Renal cortical epithelial cell (primary cell): ENCODE measurements at regions not wholly inside any gene's neighbourhood (a gene's known extent, or its start where the extent isn't known, plus 50 kb on each side); places are given as distances from the start of the nearest gene placed in this dataset.
A peak's percentile ranks its signal among the peaks of the same experiment; 100 is the strongest.

Experiments
- DNase-seq: peaks from one replicate; pipeline ENCODE4 v3.0.0-alpha.2; 2011; ENCODE audit warnings: low read depth

GRCh38 chr10:71067098-71067740 lies 145.2 kb upstream of the UNC5B start:
- DNase-seq, result no peak

DNA sequence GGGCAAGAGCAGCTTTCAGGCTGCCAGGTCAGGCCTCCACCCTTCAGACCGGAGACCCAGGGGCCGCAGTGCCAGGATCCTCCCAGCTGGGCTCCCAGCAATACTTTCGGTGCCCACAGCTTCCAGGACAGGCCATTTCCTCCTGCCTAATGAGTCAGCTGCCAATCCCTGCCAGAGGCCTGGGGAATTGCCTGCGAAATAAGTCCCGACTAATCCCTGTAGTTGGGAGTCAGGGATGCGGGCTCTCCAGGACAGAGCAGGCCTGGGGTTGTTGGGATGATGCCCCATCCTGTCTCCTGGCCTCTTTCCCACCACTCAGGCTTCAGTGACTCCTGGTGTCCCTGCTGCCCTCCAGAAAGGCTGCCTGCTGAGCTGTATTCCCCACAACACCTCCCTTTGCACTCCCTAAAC lies 143.5 kb upstream of the UNC5B start:
- peak; percentile 6 for DNase-seq

DNA sequence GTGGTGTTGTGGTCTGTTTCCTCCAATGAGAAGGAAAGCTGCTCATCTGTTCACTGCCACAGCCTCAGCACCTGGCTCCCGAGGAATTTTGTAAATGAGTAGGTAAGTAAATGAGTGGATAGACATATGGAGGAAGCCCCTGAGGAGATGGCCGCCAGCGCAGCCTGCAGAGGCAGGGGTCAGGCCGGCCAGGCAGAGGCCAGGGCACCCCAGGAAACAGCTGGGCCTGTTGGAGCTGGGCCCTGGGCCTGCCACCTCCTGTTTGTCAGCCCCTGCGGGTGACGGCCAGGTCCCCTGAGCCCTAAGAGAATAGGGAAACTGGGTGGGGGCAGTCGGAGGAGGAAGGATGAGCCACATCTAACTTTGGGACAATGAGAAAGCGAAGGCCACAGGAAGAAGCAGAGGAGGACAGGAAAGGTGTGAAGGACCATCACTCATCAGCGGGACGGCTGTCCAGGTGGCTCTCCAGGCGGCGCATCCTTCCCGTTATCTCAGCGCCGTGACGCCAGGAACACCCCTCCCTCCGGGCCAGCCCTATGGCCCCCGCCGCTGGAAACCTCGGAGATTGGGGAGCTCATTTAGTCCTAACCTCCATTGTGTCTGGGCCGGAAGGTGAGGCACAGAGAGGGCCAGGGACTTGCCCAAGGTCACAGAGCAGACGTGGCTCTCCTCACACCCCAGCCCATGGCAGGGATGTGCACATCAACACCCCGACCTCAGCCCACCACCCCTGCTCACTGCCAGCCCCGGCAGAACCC lies 142.3 kb upstream of the UNC5B start:
- DNase-seq, result no peak

GRCh38 chr10:71070741-71071140 lies 141.6 kb upstream of the UNC5B start:
- no peak for DNase-seq

GRCh38 chr10:71072131-71072822 lies 140.1 kb upstream of the UNC5B start:
- DNase-seq, result no peak

- DNase-seq, result no peak
These were observed 139.6 kb upstream of the UNC5B start for GRCh38 chr10:71072823-71073210.

GRCh38 chr10:71073451-71074175 lies 138.8 kb upstream of the UNC5B start:
- DNase-seq, result no peak

GRCh38 chr10:71074176-71074755 lies 138.1 kb upstream of the UNC5B start:
- DNase-seq, result peak; percentile 23

- DNase-seq, result no peak
These were observed 137.1 kb upstream of the UNC5B start for GRCh38 chr10:71075086-71075758.

- DNase-seq, result no peak
These were observed 136.5 kb upstream of the UNC5B start for GRCh38 chr10:71075759-71076472.

GRCh38 chr10:71076473-71077142 lies 135.8 kb upstream of the UNC5B start:
- no peak for DNase-seq

DNA sequence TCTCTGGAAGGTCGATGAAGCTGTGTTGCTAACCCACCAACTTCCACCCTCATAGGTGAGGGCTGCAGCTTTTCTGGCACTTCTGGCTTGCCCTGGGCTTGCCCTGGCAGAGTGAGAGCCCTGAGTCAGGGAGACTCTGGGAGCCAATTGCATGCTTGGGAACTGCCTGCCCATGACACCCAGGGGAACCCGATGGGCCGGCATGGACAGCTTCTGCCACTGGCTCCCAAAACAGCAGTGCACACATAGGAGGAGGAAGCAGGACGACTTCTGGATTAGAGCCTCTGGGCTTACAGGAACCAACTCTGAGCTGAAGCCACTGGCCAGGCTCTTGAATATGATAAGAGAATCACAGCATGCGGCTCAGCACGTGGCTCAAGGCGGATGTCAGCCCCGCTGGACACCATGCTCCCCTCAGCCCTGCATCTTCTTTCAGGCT lies 135.2 kb upstream of the UNC5B start:
- no peak for DNase-seq

- DNase-seq, result no peak
These were observed 134.4 kb upstream of the UNC5B start for GRCh38 chr10:71077796-71078453.

GRCh38 chr10:71078454-71079145 lies 133.8 kb upstream of the UNC5B start:
- no peak for DNase-seq

- DNase-seq, result no peak
These were observed 132.5 kb upstream of the UNC5B start for GRCh38 chr10:71079761-71080380.

- no peak for DNase-seq
These were observed 131.8 kb upstream of the UNC5B start for GRCh38 chr10:71080381-71081228.

DNA sequence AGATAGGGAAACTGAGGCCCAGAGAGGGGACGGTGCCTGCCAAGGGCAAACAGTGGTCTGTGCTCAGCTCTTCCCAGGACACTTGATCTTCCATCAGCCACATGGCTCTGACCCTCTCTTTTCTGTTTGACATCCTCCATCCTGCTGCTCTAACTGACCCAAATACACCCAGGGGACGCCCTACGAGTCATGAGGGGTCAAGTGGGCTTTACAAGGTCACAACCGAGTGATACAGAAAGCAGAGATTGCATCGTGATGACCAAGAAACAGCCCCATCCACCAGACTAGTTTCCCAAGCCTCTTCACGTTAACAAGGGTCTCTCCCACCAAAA lies 131.2 kb upstream of the UNC5B start:
- no peak for DNase-seq

- DNase-seq, result no peak
These were observed 130.5 kb upstream of the UNC5B start for GRCh38 chr10:71081912-71082311.
